Ishikawa (cell line): ENCODE measurements at regions not wholly inside any gene's neighbourhood (a gene's known extent, or its start where the extent isn't known, plus 50 kb on each side); places are given as distances from the start of the nearest gene placed in this dataset.

Experiments used
- CREB1 ChIP-seq: IDR thresholded peaks from 2 replicates; pipeline ENCODE4 v1.6.1; 2012; ENCODE audit warnings: low read depth
- EGR1 ChIP-seq: IDR thresholded peaks from 2 replicates; pipeline ENCODE4 v1.6.1; 2012
- EP300 ChIP-seq: IDR thresholded peaks from 2 replicates; pipeline ENCODE4 v1.6.1; 2012; ENCODE audit warnings: borderline replicate concordance
- MAX ChIP-seq: IDR thresholded peaks from 2 replicates; pipeline ENCODE4 v1.6.1; 2012
- NFIC ChIP-seq: IDR thresholded peaks from 2 replicates; pipeline ENCODE4 v1.6.1; 2012
- REST ChIP-seq: IDR thresholded peaks from 2 replicates; pipeline ENCODE4 v1.6.1; 2012; ENCODE audit warnings: low read depth, mild to moderate bottlenecking
- TCF12 ChIP-seq: IDR thresholded peaks from 2 replicates; pipeline ENCODE4 v1.6.1; 2012; ENCODE audit warnings: low read depth
- TEAD4 ChIP-seq: IDR thresholded peaks from 2 replicates; pipeline ENCODE4 v1.6.1; 2012
- YY1 ChIP-seq: IDR thresholded peaks from 2 replicates; pipeline ENCODE4 v1.6.1; 2012; ENCODE audit warnings: low read depth

GRCh38 chr14:55858604-55859003 is 259.6 kb upstream of the PELI2 start:
- TF ChIP-seq CREB1 = no peak
- TF ChIP-seq TCF12 = no peak
- TF ChIP-seq EGR1 = no peak
- TF ChIP-seq EP300 = no peak
- no peak for TF ChIP-seq MAX
- no peak for TF ChIP-seq TEAD4
- no peak for TF ChIP-seq NFIC
- TF ChIP-seq REST = no peak
- TF ChIP-seq YY1 = no peak
